Fibroblast of the aortic adventitia (primary cell): ENCODE measurements at regions not wholly inside any gene's neighbourhood (a gene's known extent, or its start where the extent isn't known, plus 50 kb on each side); places are given as distances from the start of the nearest gene placed in this dataset.

Experiments
- DNase-seq: peaks from one replicate; pipeline ENCODE4 v3.0.0-alpha.2; 2010; ENCODE audit warnings: low read depth
- H3K4me3 ChIP-seq: 2 replicates; pipeline ENCODE4 v1.5.1; 2011; ENCODE audit warnings: low read depth, mild to moderate bottlenecking, control low read depth, low read length, moderate library complexity
- TF ChIP-seq, protein P1 (sequence below): IDR thresholded peaks from 2 replicates; pipeline ENCODE4 v1.5.1; 2011; ENCODE audit warnings: mild to moderate bottlenecking, low read length, control low read depth, inconsistent platforms; ENCODE audit not compliant: insufficient read depth

DNA sequence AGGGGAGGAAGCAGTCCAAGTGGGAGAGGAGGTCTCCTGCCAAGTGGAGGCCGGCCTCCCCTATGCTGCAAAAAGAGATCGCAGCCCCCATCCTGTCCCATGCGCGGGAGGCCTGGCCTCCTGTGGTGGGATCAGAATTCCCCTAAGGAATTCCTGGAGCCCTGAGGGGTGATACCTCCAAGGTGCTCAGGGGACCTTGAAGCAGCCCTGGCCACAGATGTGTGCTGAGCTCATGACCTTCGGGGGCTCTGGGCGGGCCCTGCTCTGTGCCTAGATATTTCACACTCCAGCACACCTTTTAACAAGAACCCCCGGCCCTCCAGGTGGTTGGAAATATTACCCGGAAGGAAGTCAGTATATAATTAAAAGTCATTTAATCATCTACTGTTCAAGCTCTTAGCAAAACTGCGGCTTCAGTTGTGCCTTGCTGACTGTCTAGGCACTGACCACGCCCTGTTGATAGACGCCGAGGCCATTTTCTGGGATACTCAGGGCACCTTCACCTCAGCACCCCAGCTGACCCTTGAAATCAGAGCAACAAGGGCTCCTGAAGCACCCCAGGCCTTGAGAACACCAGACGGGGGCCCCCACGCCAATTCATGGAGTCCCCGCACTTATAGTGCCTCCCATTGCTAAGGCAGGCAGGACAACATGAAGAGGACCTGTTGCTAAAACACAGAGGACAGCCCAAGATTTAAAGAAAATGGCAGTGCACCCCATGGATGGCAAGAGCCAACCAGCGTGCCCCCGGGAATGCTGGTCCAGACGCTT lies 119.1 kb downstream of the NDUFA10 start:
- TF ChIP-seq, protein P1, sequence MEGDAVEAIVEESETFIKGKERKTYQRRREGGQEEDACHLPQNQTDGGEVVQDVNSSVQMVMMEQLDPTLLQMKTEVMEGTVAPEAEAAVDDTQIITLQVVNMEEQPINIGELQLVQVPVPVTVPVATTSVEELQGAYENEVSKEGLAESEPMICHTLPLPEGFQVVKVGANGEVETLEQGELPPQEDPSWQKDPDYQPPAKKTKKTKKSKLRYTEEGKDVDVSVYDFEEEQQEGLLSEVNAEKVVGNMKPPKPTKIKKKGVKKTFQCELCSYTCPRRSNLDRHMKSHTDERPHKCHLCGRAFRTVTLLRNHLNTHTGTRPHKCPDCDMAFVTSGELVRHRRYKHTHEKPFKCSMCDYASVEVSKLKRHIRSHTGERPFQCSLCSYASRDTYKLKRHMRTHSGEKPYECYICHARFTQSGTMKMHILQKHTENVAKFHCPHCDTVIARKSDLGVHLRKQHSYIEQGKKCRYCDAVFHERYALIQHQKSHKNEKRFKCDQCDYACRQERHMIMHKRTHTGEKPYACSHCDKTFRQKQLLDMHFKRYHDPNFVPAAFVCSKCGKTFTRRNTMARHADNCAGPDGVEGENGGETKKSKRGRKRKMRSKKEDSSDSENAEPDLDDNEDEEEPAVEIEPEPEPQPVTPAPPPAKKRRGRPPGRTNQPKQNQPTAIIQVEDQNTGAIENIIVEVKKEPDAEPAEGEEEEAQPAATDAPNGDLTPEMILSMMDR: no peak
- no peak for DNase-seq
- no peak overlapping the region for H3K4me3 ChIP-seq

DNA sequence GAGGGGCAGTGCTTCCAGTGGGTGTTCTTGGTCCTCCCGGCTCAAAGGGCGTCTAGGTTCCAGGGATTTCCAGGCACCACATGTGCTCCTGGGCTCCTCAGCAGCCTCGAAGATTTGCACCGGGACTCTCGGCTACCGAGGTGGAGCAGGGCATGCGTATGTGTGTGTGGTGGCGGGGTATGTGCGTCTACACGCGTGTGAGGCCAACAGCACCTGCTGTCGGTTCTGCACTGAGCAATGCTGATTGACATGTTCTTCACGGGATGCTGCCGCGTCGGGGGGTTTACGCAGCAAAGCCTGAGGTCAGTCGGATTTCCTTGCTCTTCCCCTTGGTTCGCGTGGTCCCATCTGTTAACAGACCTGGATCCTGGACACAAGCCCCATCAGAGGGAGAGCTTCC lies 119.8 kb downstream of the NDUFA10 start:
- H3K4me3 ChIP-seq: no peak overlapping the region
- no peak for DNase-seq
- TF ChIP-seq, protein P1: no peak

DNA sequence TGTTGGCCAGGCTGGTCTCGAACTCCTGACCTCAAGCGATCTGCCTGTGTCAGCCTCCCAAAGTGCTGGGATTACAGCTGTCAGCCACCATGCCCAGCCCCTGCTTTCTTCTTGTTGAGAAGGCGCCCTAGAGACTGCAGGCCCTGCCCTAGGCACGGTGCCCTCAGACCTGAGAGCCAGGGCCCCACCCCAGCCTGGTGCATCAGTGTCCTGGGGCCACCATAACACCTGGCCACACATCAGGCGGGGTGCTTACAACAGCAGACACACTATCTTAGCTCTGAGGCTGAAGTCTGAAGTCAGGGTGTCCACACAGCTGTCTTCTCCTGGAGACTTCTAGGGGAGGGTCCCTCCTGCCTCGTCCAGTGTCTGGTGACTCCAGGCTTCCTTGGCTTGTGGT lies 120.6 kb downstream of the NDUFA10 start:
- H3K4me3 ChIP-seq: no peak overlapping the region
- TF ChIP-seq, protein P1: no peak
- no peak for DNase-seq

DNA sequence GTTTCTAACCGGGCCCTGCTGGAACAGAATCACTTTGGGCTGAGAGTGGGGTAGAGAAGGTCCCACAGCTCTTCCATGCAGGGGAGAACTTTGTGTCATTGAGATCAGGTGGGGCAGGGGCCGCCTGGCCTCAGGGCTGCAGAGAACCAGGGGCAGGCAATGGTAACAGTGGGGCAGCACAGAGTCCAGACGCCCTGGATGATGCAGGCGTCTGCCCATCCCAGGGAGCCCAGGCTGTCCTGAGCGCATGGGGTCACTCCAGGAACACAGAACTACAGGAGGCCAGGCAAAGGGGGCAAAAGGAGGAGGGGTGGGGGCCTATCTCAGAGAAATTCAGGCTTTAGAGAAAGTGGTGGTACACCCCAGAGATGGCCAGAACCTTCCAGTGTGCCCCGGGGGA lies 121.3 kb downstream of the NDUFA10 start:
- no peak for DNase-seq
- H3K4me3 ChIP-seq: no peak overlapping the region
- TF ChIP-seq, protein P1: no peak

- H3K4me3 ChIP-seq: no peak overlapping the region
- no peak for DNase-seq
- TF ChIP-seq, protein P1: no peak
Observed at GRCh38 chr2:239903210-239903609, 121.9 kb downstream of the NDUFA10 start.

DNA sequence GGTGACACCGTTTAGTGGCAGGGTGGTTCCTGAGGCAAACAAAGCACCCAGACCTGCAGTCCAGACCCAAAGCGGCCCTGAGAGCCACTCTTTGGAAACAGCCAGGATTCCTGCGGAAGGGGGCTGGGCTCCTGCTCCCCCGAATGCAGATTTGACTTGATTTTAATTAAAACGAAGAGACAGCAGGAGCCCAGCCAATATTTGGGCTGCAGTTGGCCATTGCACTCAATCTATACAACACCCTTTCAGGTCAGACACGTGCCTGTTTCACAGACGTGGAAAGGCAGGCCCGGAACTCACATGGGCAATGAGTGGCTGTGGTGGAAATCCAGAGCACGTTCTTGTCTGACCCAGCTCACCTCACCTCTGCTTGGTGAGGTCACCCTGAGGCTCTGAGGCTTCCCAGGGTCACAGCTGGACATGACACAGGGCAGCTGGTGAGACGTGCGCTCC lies 122.4 kb downstream of the NDUFA10 start:
- no peak overlapping the region for H3K4me3 ChIP-seq
- DNase-seq: no peak
- TF ChIP-seq, protein P1: no peak

- no peak overlapping the region for H3K4me3 ChIP-seq
- TF ChIP-seq, protein P1: no peak
- no peak for DNase-seq
Observed at GRCh38 chr2:239898292-239898925, 126.7 kb downstream of the NDUFA10 start.
